ENCODE measurements at regions not wholly inside any gene's neighbourhood (a gene's known extent, or its start where the extent isn't known, plus 50 kb on each side); places are given as distances from the start of the nearest gene placed in this dataset.

GRCh38 chr2:176679061-176679669 is 409.9 kb downstream of the MTX2 start (continued):
- no peak for TF ChIP-seq SMAD1 (CRISPR knock-in tag; IDR thresholded peaks at IDR 0.05; ENCODE audit: borderline replicate concordance, low read depth)
- no peak for TF ChIP-seq ZNF780A (CRISPR knock-in tag; IDR thresholded peaks at IDR 0.05)
- no peak for TF ChIP-seq ZNF512B (CRISPR knock-in tag; IDR thresholded peaks at IDR 0.05; ENCODE audit: borderline replicate concordance)
- TF ChIP-seq KDM5B (CRISPR knock-in tag; IDR thresholded peaks at IDR 0.05; ENCODE audit: borderline replicate concordance), result no peak
- TF ChIP-seq KLF6 (CRISPR knock-in tag; IDR thresholded peaks at IDR 0.05), result no peak

GRCh38 chr2:176680916-176681516 is 411.8 kb downstream of the MTX2 start:
- peaks cover 0 to 15% of the 10 kb centered on the region in 2 experiments; a peak in 2 of 5 replicates for H3K27me3 ChIP-seq (ENCODE audit: control insufficient read depth in 1 of 2, insufficient read depth in 2 of 2, low read length in 2 of 2)
- no peaks in the 10 kb centered on the region for H3K36me3 ChIP-seq (replicated peaks in 1 of 2; ENCODE audit: control insufficient read depth in 1 of 2, insufficient read depth in 2 of 2, low read length in 2 of 2)
- WGBS (ENCODE audit: low lambda C conversion rate), result 0% methylated on average over 1 of the region's 1 CpG
- ATAC-seq (no peak), FAIRE-seq (no peak), DNase-seq (ENCODE audit: low spot score) (no peak)
- in situ Hi-C loops (cut with HindIII; ENCODE audit: extremely low pct_ligation_motif_present, low pct_unique_long_range_greater_than_20kb), result no loop called here
- no peaks in the 10 kb centered on the region for H4K20me1 ChIP-seq (ENCODE audit: insufficient read depth, low read length)
- CTCF ChIA-PET (ENCODE audit: low intra/inter-chr PET ratio, low total read pairs), result no interaction called here
- TF ChIP-seq ZSCAN9 (CRISPR knock-in tag; IDR thresholded peaks at IDR 0.05; ENCODE audit: borderline replicate concordance), result no peak
- peak; percentile 64 for TF ChIP-seq MAFF (IDR thresholded peaks at IDR 0.05; ENCODE audit: low read depth, low read length)
- no peak for TF ChIP-seq TFDP2 (CRISPR knock-in tag; IDR thresholded peaks at IDR 0.05)
- TF ChIP-seq CEBPB (IDR thresholded peaks at IDR 0.05; ENCODE audit: borderline replicate concordance, low read depth, low read length), result peak; percentile 27; the same call in 1 of the 2 replicates
- TF ChIP-seq DPF2 (CRISPR knock-in tag; IDR thresholded peaks at IDR 0.05; ENCODE audit: borderline replicate concordance, low read depth), result no peak
- peak; percentile 47 to 78 for TF ChIP-seq MAFK (conservative IDR thresholded peaks at IDR 0.05 in 1 of 2, IDR thresholded peaks at IDR 0.05 in 1 of 2; ENCODE audit: low read length in 2 of 2)
- TF ChIP-seq ATF7 (IDR thresholded peaks at IDR 0.05), result peak; percentile 10; the same call in 1 of the 2 replicates
- TF ChIP-seq ATF7 (CRISPR knock-in tag; IDR thresholded peaks at IDR 0.05), result no peak
- TF ChIP-seq HMGA1 (CRISPR knock-in tag; conservative IDR thresholded peaks at IDR 0.05), result no peak
- no peak for TF ChIP-seq ZNF17 (CRISPR knock-in tag; IDR thresholded peaks at IDR 0.05)
- POLR2A ChIA-PET, result no interaction called here
- no peak overlapping the region for H2AFZ ChIP-seq (ENCODE audit: low read length)
- H3K79me2 ChIP-seq (ENCODE audit: insufficient read depth, low read length), result no peaks in the 10 kb centered on the region
- BruUV-seq (replicated peaks), result no TSS peak
- no peaks in the 10 kb centered on the region for H3K4me1 ChIP-seq (ENCODE audit: insufficient read depth, low read length)
- no peak overlapping the region for H3K9ac ChIP-seq (ENCODE audit: insufficient read depth, low read depth, low read length)
- H3K4me2 ChIP-seq (ENCODE audit: low read depth, low read length), result no peak overlapping the region
- H3K9me3 ChIP-seq (ENCODE audit: low read length), result no peaks in the 10 kb centered on the region
- H3K4me3 ChIP-seq (replicated peaks in 1 of 3; ENCODE audit: insufficient read depth in 1 of 3, low read depth in 2 of 3, low read length in 3 of 3), result no peak overlapping the region
- no peak overlapping the region for H3K27ac ChIP-seq (ENCODE audit: extremely low read length, insufficient read depth, low read length)
- intact Hi-C loops (cut with micrococcal nuclease; ENCODE audit: unreplicated experiment), result no loop called here

Measured in HepG2 (cell line).